ENCODE measurements at regions not wholly inside any gene's neighbourhood (a gene's known extent, or its start where the extent isn't known, plus 50 kb on each side); places are given as distances from the start of the nearest gene placed in this dataset.

- TF ChIP-seq CTCF (IDR thresholded peaks at IDR 0.05) = no peak
- no peaks in the 10 kb centered on the region for H3K9me3 ChIP-seq
- DNase-seq = no peak
- H3K27me3 ChIP-seq = peaks cover 5% of the 10 kb centered on the region
- no peaks in the 10 kb centered on the region for H3K4me1 ChIP-seq
- H3K4me3 ChIP-seq = no peak overlapping the region
- no peaks in the 10 kb centered on the region for H3K36me3 ChIP-seq
- intact Hi-C loops (cut with DNase I) = no loop called here
- ATAC-seq = no peak
- H3K27ac ChIP-seq = no peak overlapping the region
These were observed 72.9 kb upstream of the STK39 start for GRCh38 chr2:168320267-168320666.

- no peak for ATAC-seq
- Histone ChIP-seq H3K27me3 (peaks cover 6% of the 10 kb centered on the region), H3K4me1 (no peaks in the 10 kb centered on the region), H3K27ac (no peak overlapping the region), H3K36me3 (no peaks in the 10 kb centered on the region), H3K4me3 (no peak overlapping the region), H3K9me3 (no peaks in the 10 kb centered on the region)
- intact Hi-C loops (cut with DNase I) = no loop called here
- TF ChIP-seq CTCF (IDR thresholded peaks at IDR 0.05) = no peak
- DNase-seq = no peak
These were observed 75.1 kb upstream of the STK39 start for GRCh38 chr2:168322325-168323007.

DNA sequence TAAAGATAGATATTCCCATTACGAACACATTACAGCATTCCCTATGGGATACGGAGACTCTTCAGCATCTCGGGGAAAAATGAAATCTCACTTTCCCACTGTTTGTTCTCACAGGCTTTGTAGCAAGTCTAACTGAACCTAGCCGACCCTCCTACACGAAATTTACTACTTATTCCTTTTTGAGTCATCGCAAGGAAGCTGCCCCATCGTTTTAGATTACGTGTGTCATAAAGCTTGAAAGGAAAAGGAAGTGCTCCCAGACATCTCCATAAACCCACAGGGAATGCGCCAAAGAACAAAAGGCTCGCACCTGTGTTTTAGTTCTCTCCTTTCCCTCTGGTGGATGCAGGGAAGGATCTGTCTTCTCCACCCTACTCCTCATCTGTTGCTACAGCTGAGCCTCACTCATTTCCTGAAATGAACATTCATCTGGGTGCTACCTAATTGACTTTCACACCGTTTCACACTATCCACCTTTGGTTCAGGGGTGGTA is 76.2 kb upstream of the STK39 start:
- TF ChIP-seq CTCF (IDR thresholded peaks at IDR 0.05) = no peak
- peaks cover 6% of the 10 kb centered on the region for H3K27me3 ChIP-seq
- H3K4me3 ChIP-seq = no peak overlapping the region
- intact Hi-C loops (cut with DNase I) = no loop called here
- H3K27ac ChIP-seq = no peak overlapping the region
- DNase-seq (no peak), ATAC-seq (no peak)
- H3K9me3 ChIP-seq = no peaks in the 10 kb centered on the region
- H3K36me3 ChIP-seq = no peaks in the 10 kb centered on the region
- H3K4me1 ChIP-seq = no peaks in the 10 kb centered on the region

DNA sequence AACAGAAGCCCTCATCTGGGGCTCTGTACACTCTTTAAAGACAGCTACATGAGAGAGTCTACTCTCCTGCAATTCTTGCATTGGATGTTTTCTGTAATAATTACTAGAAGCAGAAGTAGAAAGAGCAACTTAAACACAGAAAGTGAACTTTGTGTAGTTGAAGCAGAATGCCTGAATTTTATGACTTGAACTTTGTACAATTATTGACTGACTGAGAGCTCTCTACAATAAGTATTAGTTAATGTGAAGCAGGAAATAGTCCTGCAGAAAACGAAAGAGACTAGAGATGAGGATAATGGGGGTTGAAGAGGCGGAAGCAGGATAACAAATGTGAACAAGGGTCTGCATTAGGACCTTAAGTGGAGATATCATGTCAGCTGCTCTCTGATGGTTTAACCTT is 79.2 kb upstream of the STK39 start:
- H3K36me3 ChIP-seq = no peaks in the 10 kb centered on the region
- intact Hi-C loops (cut with DNase I) = no loop called here
- peaks cover 5% of the 10 kb centered on the region for H3K9me3 ChIP-seq
- H3K27me3 ChIP-seq = peaks cover 6% of the 10 kb centered on the region
- ATAC-seq = no peak
- H3K27ac ChIP-seq = no peak overlapping the region
- no peak for TF ChIP-seq CTCF (IDR thresholded peaks at IDR 0.05)
- no peaks in the 10 kb centered on the region for H3K4me1 ChIP-seq
- H3K4me3 ChIP-seq = no peak overlapping the region
- DNase-seq = no peak

DNA sequence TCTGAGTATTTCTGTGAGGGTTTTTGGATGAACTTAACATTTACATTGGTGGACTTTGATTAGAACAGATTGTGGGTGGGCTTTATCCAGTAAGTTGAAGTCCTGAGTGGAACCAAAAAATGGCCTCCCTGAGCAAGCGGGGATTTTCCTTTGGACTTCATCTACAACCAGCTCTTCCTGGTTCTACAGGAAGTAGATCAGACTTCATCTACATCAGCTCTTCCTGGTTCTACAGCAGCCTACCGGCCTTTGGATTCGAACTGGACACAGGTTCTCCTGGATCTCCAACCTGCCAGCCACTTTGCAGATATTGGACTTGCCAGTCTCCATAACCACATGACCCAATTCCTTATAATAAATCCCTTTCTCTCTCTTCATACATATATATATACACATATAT is 79.9 kb upstream of the STK39 start:
- no peaks in the 10 kb centered on the region for H3K36me3 ChIP-seq
- ATAC-seq (no peak), DNase-seq (no peak)
- peaks cover 5% of the 10 kb centered on the region for H3K9me3 ChIP-seq
- no peak overlapping the region for H3K4me3 ChIP-seq
- no peak overlapping the region for H3K27ac ChIP-seq
- H3K27me3 ChIP-seq = peaks cover 6% of the 10 kb centered on the region
- no peaks in the 10 kb centered on the region for H3K4me1 ChIP-seq
- intact Hi-C loops (cut with DNase I) = no loop called here
- no peak for TF ChIP-seq CTCF (IDR thresholded peaks at IDR 0.05)

- no peaks in the 10 kb centered on the region for H3K4me1 ChIP-seq
- no peak overlapping the region for H3K27ac ChIP-seq
- ATAC-seq (peak; percentile 16), DNase-seq (no peak)
- TF ChIP-seq CTCF (IDR thresholded peaks at IDR 0.05) = no peak
- H3K27me3 ChIP-seq = peaks cover 6% of the 10 kb centered on the region
- no peaks in the 10 kb centered on the region for H3K36me3 ChIP-seq
- H3K4me3 ChIP-seq = no peak overlapping the region
- H3K9me3 ChIP-seq = peaks cover 5% of the 10 kb centered on the region
- intact Hi-C loops (cut with DNase I) = no loop called here
These were observed 81.0 kb upstream of the STK39 start for GRCh38 chr2:168328421-168328820.

All from upper lobe of right lung (tissue), 1 donor.